ENCODE measurements at regions not wholly inside any gene's neighbourhood (a gene's known extent, or its start where the extent isn't known, plus 50 kb on each side); places are given as distances from the start of the nearest gene placed in this dataset.

GRCh38 chr13:89803839-89804238 is 1543.6 kb upstream of the MIR17HG start:
- H4K5ac ChIP-seq (ENCODE audit: low read depth, low read length) = no peak overlapping the region
- H4K20me1 ChIP-seq (ENCODE audit: insufficient read depth, low read length) = no peaks in the 10 kb centered on the region
- no peaks in the 10 kb centered on the region; the same call in 1 of the 2 replicates for H3K9me3 ChIP-seq (ENCODE audit: control insufficient read depth, insufficient read depth, low read length)
- H2BK5ac ChIP-seq (ENCODE audit: low read depth, low read length, poor library complexity, severe bottlenecking) = no peak overlapping the region
- H2AK5ac ChIP-seq (ENCODE audit: low read depth, low read length) = no peak overlapping the region
- no peak overlapping the region for H3K4me2 ChIP-seq (ENCODE audit: low read depth, low read length)
- dilution Hi-C loops (cut with HindIII; ENCODE audit: low sequenced_read_pairs, unreplicated experiment) = no loop called here
- H3K9ac ChIP-seq (ENCODE audit: low read depth, low read length) = no peak overlapping the region
- no peaks in the 10 kb centered on the region for H3K4me1 ChIP-seq (ENCODE audit: control insufficient read depth, insufficient read depth, low read length)
- no peaks in the 10 kb centered on the region for H3K79me1 ChIP-seq (ENCODE audit: low read depth in 1 of 2, low read length in 2 of 2)
- H4K8ac ChIP-seq (ENCODE audit: low read depth in 2 of 2, low read length in 2 of 2) = no peak overlapping the region
- H2AK9ac ChIP-seq (replicated peaks; ENCODE audit: low read depth, low read length, poor library complexity) = no peak overlapping the region
- no peak overlapping the region for H3K18ac ChIP-seq (ENCODE audit: low read depth, low read length)
- no peak overlapping the region for H2BK15ac ChIP-seq (ENCODE audit: low read depth, low read length)
- H3K36me3 ChIP-seq (ENCODE audit: control insufficient read depth, insufficient read depth, low read length) = no peaks in the 10 kb centered on the region
- H4K91ac ChIP-seq (ENCODE audit: insufficient read depth, low read depth, low read length) = no peak overlapping the region
- no peak overlapping the region for H2BK20ac ChIP-seq (ENCODE audit: low read depth, low read length)
- intact Hi-C loops (cut with micrococcal nuclease) = no loop called here
- CTCF ChIA-PET = no interaction called here
- TF ChIP-seq RAD21 (IDR thresholded peaks at IDR 0.05; ENCODE audit: low read length) (no peak), NFE2L2 (IDR thresholded peaks at IDR 0.05; ENCODE audit: low read depth, low read length) (no peak), CTCF (conservative IDR thresholded peaks at IDR 0.05; ENCODE audit: low read depth, low read length) (no peak), MAZ (IDR thresholded peaks at IDR 0.05; ENCODE audit: borderline replicate concordance, low read depth, low read length) (no peak), FOS (IDR thresholded peaks at IDR 0.05; ENCODE audit: low read depth, low read length) (no peak)
- in situ Hi-C loops (cut with MboI; ENCODE audit: low sequenced_read_pairs) = no loop called here
- DNase-seq (no peak), ATAC-seq (ENCODE audit: low read depth) (no peak)
- H3K27ac ChIP-seq (ENCODE audit: insufficient read depth, low read length) = no peak overlapping the region
- no peak overlapping the region for H3K4ac ChIP-seq (ENCODE audit: low read depth, low read length)
- no peak overlapping the region for H2AFZ ChIP-seq (replicated peaks; ENCODE audit: low read length, poor library complexity)
- H3K56ac ChIP-seq (ENCODE audit: extremely low read depth, insufficient read depth, low read length) = no peak overlapping the region
- H3K14ac ChIP-seq (replicated peaks; ENCODE audit: low read depth, low read length) = no peak overlapping the region
- POLR2A ChIA-PET (ENCODE audit: unreplicated experiment) = no interaction called here
- no peaks in the 10 kb centered on the region for H3K27me3 ChIP-seq (ENCODE audit: control insufficient read depth, insufficient read depth, low read length)
- H3K23ac ChIP-seq (ENCODE audit: low read depth, low read length) = no peak overlapping the region
- BruUV-seq (replicated peaks) = no TSS peak
- no peak overlapping the region for H3K4me3 ChIP-seq (ENCODE audit: insufficient read depth, low read depth, low read length)
- no peak overlapping the region for H2BK120ac ChIP-seq (ENCODE audit: low read depth, low read length)
- H3K9me1 ChIP-seq (ENCODE audit: insufficient read depth, low read length) = no peaks in the 10 kb centered on the region

Measured in IMR-90 (cell line).